ENCODE measurements at regions not wholly inside any gene's neighbourhood (a gene's known extent, or its start where the extent isn't known, plus 50 kb on each side); places are given as distances from the start of the nearest gene placed in this dataset.
"Not testable (repeated sequence)": the region's sequence is repeated elsewhere in the genome, so short reads cannot be mapped to it uniquely, and the experiment has no call there.

DNA sequence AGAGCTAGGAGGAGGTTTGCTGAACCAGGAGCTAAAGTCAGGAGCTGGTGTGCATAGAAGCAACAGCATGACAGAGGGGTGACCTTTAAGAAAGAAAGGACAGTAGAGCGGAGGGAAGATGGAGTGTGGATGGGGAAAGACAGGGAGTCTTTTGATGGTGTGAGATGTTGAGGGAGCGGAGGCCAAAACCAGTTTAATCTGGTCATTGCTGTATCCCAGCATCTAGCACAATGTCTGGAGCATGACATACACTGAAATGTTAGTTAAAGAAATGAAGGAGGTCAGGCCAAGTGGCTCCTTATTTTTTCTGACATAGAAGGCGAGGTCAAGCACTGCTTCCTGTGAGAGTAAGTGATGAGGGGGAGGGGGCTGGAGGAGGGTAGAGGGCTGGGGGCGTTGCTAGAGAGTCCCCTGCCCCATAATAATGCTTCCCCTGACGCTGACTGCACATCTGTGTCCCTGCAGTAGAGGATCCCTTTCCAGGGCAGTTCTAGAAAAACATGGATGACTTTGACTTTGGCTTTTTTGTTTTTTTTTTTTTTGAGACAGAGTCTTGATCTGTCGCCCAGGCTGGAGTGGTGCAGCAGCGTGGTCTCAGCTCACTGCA lies 70.2 kb downstream of the ZNF467 start:
- no peak overlapping the region for H3K27ac ChIP-seq
- TF ChIP-seq, protein P1, sequence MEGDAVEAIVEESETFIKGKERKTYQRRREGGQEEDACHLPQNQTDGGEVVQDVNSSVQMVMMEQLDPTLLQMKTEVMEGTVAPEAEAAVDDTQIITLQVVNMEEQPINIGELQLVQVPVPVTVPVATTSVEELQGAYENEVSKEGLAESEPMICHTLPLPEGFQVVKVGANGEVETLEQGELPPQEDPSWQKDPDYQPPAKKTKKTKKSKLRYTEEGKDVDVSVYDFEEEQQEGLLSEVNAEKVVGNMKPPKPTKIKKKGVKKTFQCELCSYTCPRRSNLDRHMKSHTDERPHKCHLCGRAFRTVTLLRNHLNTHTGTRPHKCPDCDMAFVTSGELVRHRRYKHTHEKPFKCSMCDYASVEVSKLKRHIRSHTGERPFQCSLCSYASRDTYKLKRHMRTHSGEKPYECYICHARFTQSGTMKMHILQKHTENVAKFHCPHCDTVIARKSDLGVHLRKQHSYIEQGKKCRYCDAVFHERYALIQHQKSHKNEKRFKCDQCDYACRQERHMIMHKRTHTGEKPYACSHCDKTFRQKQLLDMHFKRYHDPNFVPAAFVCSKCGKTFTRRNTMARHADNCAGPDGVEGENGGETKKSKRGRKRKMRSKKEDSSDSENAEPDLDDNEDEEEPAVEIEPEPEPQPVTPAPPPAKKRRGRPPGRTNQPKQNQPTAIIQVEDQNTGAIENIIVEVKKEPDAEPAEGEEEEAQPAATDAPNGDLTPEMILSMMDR (conservative IDR thresholded peaks at IDR 0.05), result no peak

DNA sequence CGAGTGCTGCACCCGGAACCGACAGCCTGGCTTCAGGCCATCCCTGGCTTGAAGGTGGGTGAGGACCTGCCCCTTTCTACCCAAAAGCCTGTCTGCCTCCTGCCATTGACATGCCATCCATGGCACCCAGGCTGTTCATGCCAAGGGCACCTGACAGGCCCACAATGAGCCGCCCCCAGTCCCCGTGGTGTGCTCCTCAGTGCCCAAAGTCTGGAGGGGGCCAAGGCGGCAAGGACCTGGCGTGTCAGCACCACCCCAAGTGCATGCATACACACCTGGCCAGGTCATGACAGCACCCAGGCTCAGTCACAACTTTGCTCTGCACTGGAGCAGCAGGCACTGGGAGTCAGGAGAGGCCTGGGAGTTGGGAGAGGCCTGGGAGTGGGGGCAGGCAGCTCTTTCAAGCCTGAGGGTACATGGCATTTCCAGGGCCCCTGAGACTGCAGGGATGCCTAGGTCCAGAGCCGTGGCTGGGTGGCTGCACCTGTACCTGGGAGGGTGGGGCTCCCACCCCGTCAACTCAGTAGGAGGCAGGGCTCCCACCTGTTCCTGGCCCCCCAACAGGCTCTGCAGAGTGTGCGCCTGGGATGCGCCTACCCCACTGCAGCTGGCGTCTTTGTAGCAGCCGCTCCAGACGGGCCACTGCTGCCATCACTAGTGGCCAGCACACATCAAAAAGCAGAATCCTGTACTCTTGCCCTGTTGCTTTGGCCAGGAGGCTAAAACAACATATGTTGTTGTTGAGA lies 71.7 kb downstream of the ZNF467 start:
- TF ChIP-seq, protein P1 (conservative IDR thresholded peaks at IDR 0.05), result no peak

DNA sequence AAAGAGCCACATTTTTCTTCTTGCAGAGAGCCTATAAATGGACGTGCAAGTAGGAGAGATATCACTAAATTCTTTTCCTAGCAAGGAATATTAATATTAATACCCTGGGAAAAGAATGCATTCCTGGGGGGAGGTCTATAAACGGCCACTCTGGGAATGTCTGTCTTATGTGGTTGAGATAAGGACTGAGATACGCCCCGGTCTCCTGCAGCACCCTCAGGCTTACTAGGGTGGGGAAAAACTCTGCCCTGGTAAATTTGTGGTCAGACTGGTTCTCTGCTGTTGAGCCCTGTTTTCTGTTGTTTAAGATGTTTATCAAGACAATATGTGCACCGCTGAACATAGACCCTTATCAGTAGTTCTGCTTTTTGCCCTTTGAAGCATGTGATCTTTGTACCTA lies 75.6 kb downstream of the ZNF467 start:
- not testable (repeated sequence) for H3K27ac ChIP-seq

More for the DNA sequence above, 71.7 kb downstream of the ZNF467 start:
- no peak overlapping the region for H3K27ac ChIP-seq

DNA sequence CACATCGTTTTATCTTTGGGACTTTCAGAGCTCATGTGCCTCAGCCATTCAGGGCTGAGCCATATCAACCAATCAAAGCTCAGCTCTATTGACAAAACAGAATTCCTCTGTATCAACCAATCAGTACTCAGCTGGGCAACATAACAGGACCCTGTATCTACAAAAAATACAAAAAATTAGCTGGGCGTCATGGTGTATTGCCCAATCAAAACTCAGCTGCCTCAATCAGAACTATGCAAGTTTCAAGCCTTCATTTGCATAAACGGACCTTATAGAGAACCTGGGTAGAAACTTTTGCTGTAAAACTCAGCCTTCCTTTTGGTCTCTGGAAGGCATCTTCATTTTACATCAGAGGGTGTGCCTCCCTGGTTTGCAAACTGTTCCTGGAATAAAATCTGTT lies 77.1 kb downstream of the ZNF467 start:
- no peak overlapping the region for H3K27ac ChIP-seq
- TF ChIP-seq, protein P1 (conservative IDR thresholded peaks at IDR 0.05), result no peak

DNA sequence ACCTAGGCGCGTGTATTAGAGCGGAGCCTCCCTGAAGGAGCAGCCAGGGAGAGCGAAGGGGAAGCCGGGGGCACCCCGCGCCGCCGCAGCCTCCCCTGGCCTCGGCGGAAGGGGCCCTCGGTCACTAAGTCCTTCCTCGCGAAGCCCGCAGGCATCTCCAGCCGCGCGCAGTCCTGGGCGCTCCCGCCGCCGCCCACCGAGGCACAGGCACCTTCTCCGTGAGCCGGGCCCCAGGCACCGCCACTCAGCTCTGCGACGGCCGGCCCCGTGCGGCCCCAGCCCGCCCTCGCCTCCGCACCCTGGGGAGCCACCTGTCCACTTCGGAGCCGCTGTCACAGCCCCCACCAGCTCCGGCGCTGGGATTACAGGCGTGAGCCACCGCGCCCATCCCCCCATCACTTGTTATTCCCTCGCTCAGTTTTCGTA lies 80.8 kb downstream of the ZNF467 start:
- TF ChIP-seq, protein P1 (conservative IDR thresholded peaks at IDR 0.05), result no peak
- no peak overlapping the region for H3K27ac ChIP-seq

DNA sequence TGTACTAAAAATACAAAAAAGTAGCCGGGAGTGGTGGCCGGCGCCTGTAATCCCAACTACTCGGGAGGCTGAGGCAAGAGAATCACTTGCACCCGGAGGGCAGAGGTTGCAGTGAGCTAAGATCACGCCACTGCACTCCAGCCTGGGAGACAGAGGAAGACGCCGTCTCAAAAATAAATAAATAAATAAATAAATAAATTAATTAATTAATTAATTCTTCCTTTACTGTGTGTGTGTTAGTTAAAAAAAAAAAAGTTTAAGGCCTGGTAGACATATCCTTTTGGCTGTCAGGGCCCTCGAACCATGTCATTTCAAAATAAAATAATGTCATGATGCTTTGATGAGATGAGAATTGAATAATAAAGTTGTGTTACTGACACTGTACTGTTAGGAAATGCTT lies 81.3 kb downstream of the ZNF467 start:
- no peak overlapping the region for H3K27ac ChIP-seq
- TF ChIP-seq, protein P1 (conservative IDR thresholded peaks at IDR 0.05), result no peak

DNA sequence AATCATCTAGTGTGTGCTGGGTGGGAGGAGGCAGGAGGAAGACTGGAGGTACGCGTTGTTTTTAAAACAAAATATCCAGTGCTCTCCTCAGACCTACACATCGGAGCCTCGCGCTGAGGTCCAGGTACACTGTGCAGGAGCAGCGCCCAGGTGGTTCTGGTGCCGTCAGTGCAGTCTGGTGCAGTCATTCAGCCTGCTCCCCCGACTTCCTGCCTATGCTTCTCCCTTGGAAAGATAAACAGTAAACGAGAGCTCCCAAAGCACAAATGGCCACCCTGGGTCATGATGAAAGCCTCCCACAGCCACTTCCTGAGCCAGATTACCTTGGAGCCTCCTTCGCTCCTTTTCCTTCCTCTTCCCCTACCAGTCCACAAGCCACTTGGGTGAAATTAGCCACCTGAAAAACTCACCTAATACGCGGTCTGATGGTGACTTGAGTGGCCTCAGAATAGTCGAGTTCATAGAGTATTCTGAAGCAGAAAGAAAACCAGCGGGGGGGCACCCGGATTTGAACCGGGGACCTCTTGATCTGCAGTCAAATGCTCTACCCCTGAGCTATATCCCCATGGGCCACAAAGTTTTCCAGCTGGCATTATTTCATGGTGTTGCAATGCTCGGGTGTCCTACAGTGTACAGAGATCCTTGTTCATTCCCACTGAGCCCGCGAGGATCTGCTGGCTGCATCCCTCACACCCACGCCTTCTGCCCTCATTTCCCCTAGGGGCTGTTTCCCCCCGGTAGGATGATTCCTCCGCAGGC lies 82.5 kb downstream of the ZNF467 start:
- no peak overlapping the region for H3K27ac ChIP-seq
- TF ChIP-seq, protein P1 (conservative IDR thresholded peaks at IDR 0.05), result no peak
